ENCODE measurements at regions not wholly inside any gene's neighbourhood (a gene's known extent, or its start where the extent isn't known, plus 50 kb on each side); places are given as distances from the start of the nearest gene placed in this dataset.
"Not testable (repeated sequence)": the region's sequence is repeated elsewhere in the genome, so short reads cannot be mapped to it uniquely, and the experiment has no call there.

DNA sequence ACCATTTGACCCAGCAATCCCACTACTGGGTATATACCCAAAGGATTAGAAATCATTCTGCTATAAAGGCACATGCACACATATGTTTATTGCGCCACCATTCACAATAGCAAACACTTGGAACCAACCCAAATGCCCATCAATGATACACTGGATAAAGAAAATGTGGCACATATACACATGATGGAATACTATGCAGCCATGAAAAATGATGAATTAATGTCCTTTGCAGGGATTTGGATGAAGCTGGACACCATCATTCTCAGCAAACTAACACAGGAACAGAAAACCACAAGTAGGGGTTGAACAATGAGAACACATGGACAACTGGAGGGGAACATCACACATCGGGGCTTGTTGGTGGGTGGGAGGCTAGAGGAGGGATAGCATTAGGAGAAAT lies 201.1 kb downstream of the FRK start:
- not testable (repeated sequence) for TF ChIP-seq TAF1 (IDR thresholded peaks at IDR 0.05; ENCODE audit: low read depth, low read length); POLR2A (IDR thresholded peaks at IDR 0.05; ENCODE audit: control extremely low read depth in 1 of 2, low read depth in 2 of 2, low read length in 2 of 2); EP300 (IDR thresholded peaks at IDR 0.05; ENCODE audit: borderline replicate concordance in 1 of 2, low read depth in 2 of 2, low read length in 2 of 2); SP1 (IDR thresholded peaks at IDR 0.05; ENCODE audit: low read depth, low read length); EZH2 (IDR thresholded peaks at IDR 0.05; ENCODE audit: low read depth, low read length, severe bottlenecking); RFX5 (IDR thresholded peaks at IDR 0.05; ENCODE audit: borderline replicate concordance, low read depth, low read length); RAD21 (IDR thresholded peaks at IDR 0.05 in 1 of 2, conservative IDR thresholded peaks at IDR 0.05 in 1 of 2; ENCODE audit: low read depth in 2 of 2, low read length in 2 of 2); TEAD4 (IDR thresholded peaks at IDR 0.05; ENCODE audit: low read depth, low read length)
- TF ChIP-seq, protein P1, sequence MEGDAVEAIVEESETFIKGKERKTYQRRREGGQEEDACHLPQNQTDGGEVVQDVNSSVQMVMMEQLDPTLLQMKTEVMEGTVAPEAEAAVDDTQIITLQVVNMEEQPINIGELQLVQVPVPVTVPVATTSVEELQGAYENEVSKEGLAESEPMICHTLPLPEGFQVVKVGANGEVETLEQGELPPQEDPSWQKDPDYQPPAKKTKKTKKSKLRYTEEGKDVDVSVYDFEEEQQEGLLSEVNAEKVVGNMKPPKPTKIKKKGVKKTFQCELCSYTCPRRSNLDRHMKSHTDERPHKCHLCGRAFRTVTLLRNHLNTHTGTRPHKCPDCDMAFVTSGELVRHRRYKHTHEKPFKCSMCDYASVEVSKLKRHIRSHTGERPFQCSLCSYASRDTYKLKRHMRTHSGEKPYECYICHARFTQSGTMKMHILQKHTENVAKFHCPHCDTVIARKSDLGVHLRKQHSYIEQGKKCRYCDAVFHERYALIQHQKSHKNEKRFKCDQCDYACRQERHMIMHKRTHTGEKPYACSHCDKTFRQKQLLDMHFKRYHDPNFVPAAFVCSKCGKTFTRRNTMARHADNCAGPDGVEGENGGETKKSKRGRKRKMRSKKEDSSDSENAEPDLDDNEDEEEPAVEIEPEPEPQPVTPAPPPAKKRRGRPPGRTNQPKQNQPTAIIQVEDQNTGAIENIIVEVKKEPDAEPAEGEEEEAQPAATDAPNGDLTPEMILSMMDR (IDR thresholded peaks at IDR 0.05; ENCODE audit: control extremely low read depth in 1 of 3, insufficient read depth in 1 of 3, low read depth in 1 of 3, low read length in 3 of 3): not testable (repeated sequence)
